ENCODE measurements at regions not wholly inside any gene's neighbourhood (a gene's known extent, or its start where the extent isn't known, plus 50 kb on each side); places are given as distances from the start of the nearest gene placed in this dataset.

GRCh38 chr20:60634491-60635172, 617.4 kb upstream of the CDH4 start:
- Histone ChIP-seq H3K4me2 (ENCODE audit: low read depth, low read length) (no peak overlapping the region), H3K23ac (ENCODE audit: low read depth, low read length) (no peak overlapping the region), H3K56ac (ENCODE audit: extremely low read depth, insufficient read depth, low read length) (no peak overlapping the region), H4K8ac (ENCODE audit: low read depth in 2 of 2, low read length in 2 of 2) (no peak overlapping the region), H2AK9ac (replicated peaks; ENCODE audit: low read depth, low read length, poor library complexity) (no peak overlapping the region), H3K4me3 (ENCODE audit: insufficient read depth, low read depth, low read length) (no peak overlapping the region), H3K4ac (ENCODE audit: low read depth, low read length) (no peak overlapping the region), H2AK5ac (ENCODE audit: low read depth, low read length) (no peak overlapping the region), H4K91ac (ENCODE audit: insufficient read depth, low read depth, low read length) (no peak overlapping the region), H3K9me1 (ENCODE audit: insufficient read depth, low read length) (no peaks in the 10 kb centered on the region), H3K27ac (ENCODE audit: insufficient read depth, low read length) (no peak overlapping the region), H4K5ac (ENCODE audit: low read depth, low read length) (no peak overlapping the region), H3K4me1 (ENCODE audit: control insufficient read depth, insufficient read depth, low read length) (no peaks in the 10 kb centered on the region), H2BK15ac (ENCODE audit: low read depth, low read length) (no peak overlapping the region), H2BK5ac (ENCODE audit: low read depth, low read length, poor library complexity, severe bottlenecking) (no peak overlapping the region), H3K9ac (ENCODE audit: low read depth, low read length) (no peak overlapping the region), H3K14ac (replicated peaks; ENCODE audit: low read depth, low read length) (no peak overlapping the region), H3K9me3 (ENCODE audit: control insufficient read depth, insufficient read depth, low read length) (peaks cover 26% of the 10 kb centered on the region), H2AFZ (replicated peaks; ENCODE audit: low read length, poor library complexity) (no peak overlapping the region), H2BK20ac (ENCODE audit: low read depth, low read length) (no peak overlapping the region), H4K20me1 (ENCODE audit: insufficient read depth, low read length) (no peaks in the 10 kb centered on the region), H3K36me3 (ENCODE audit: control insufficient read depth, insufficient read depth, low read length) (no peaks in the 10 kb centered on the region), H3K79me1 (ENCODE audit: low read depth in 1 of 2, low read length in 2 of 2) (no peaks in the 10 kb centered on the region), H3K18ac (ENCODE audit: low read depth, low read length) (no peak overlapping the region), H3K27me3 (ENCODE audit: control insufficient read depth, insufficient read depth, low read length) (no peaks in the 10 kb centered on the region), H2BK120ac (ENCODE audit: low read depth, low read length) (no peak overlapping the region)
- dilution Hi-C loops (cut with HindIII; ENCODE audit: low sequenced_read_pairs, unreplicated experiment) (no loop called here), in situ Hi-C loops (cut with MboI; ENCODE audit: low sequenced_read_pairs) (no loop called here), intact Hi-C loops (cut with micrococcal nuclease) (no loop called here)
- TF ChIP-seq NFE2L2 (IDR thresholded peaks at IDR 0.05; ENCODE audit: low read depth, low read length) (no peak), POLR2A (IDR thresholded peaks at IDR 0.05; ENCODE audit: low read depth, low read length) (no peak), CTCF (conservative IDR thresholded peaks at IDR 0.05; ENCODE audit: low read depth, low read length) (no peak), CHD1 (IDR thresholded peaks at IDR 0.05; ENCODE audit: low read depth, low read length) (no peak), RAD21 (IDR thresholded peaks at IDR 0.05; ENCODE audit: low read length) (no peak), MAFK (IDR thresholded peaks at IDR 0.05; ENCODE audit: low read depth, low read length) (no peak), USF2 (IDR thresholded peaks at IDR 0.05; ENCODE audit: low read depth, low read length) (no peak), RCOR1 (IDR thresholded peaks at IDR 0.05; ENCODE audit: insufficient replicate concordance, low read length) (no peak), RFX5 (IDR thresholded peaks at IDR 0.05; ENCODE audit: low read depth, low read length) (no peak), CEBPB (IDR thresholded peaks at IDR 0.05; ENCODE audit: low read depth, low read length) (no peak), BHLHE40 (IDR thresholded peaks at IDR 0.05; ENCODE audit: low read depth, low read length) (no peak), MAZ (IDR thresholded peaks at IDR 0.05; ENCODE audit: borderline replicate concordance, low read depth, low read length) (no peak), SMC3 (IDR thresholded peaks at IDR 0.05; ENCODE audit: low read depth, low read length) (no peak), FOS (IDR thresholded peaks at IDR 0.05; ENCODE audit: low read depth, low read length) (no peak), MXI1 (IDR thresholded peaks at IDR 0.05; ENCODE audit: borderline replicate concordance, low read depth, low read length) (no peak), ELK1 (IDR thresholded peaks at IDR 0.05; ENCODE audit: borderline replicate concordance, low read depth, low read length) (no peak)
- BruUV-seq (replicated peaks), result no TSS peak
- DNase-seq (no peak), ATAC-seq (ENCODE audit: low read depth) (no peak)
- 40% methylated on average over 1 of the region's 19 CpGs; no CpG with 5 or more reads in 1 of the 2 experiments for WGBS, 2 experiments (ENCODE audit: extremely low coverage in 2 of 2, insufficient read length in 1 of 2)
- ChIA-PET POLR2A (ENCODE audit: unreplicated experiment) (no interaction called here), CTCF (no interaction called here)
